SHP77 (cell line): ENCODE measurements at regions not wholly inside any gene's neighbourhood (a gene's known extent, or its start where the extent isn't known, plus 50 kb on each side); places are given as distances from the start of the nearest gene placed in this dataset.
"Not testable (repeated sequence)": the region's sequence is repeated elsewhere in the genome, so short reads cannot be mapped to it uniquely, and the experiment has no call there.

Source experiments
- DNase-seq, 2 experiments: peaks; one replicate each; lab custom pipeline; 2025; lab: John Stamatoyannopoulos, UW

GRCh38 chr11:69219991-69220390 lies 64.3 kb downstream of the SMIM38 start:
- no peak for DNase-seq

- no peak for DNase-seq
These were observed 64.9 kb downstream of the SMIM38 start for GRCh38 chr11:69220561-69221051.

GRCh38 chr11:69221086-69221485 lies 65.4 kb downstream of the SMIM38 start:
- DNase-seq = no peak

- not testable (repeated sequence) for DNase-seq
These were observed 65.9 kb downstream of the SMIM38 start for GRCh38 chr11:69221636-69222035.

GRCh38 chr11:69227271-69227670 lies 66.7 kb upstream of the MYEOV start:
- no peak for DNase-seq

GRCh38 chr11:69229511-69229910 lies 64.4 kb upstream of the MYEOV start:
- DNase-seq = no peak

GRCh38 chr11:69230856-69231425 lies 63.0 kb upstream of the MYEOV start:
- no peak for DNase-seq

- no peak for DNase-seq
These were observed 62.4 kb upstream of the MYEOV start for GRCh38 chr11:69231466-69232018.

- no peak for DNase-seq
These were observed 60.9 kb upstream of the MYEOV start for GRCh38 chr11:69232821-69233743.

GRCh38 chr11:69233744-69234570 lies 60.0 kb upstream of the MYEOV start:
- peak; percentile 13 to 45 for DNase-seq

GRCh38 chr11:69234740-69235710 lies 58.9 kb upstream of the MYEOV start:
- DNase-seq = no peak

GRCh38 chr11:69238573-69239351 lies 55.2 kb upstream of the MYEOV start:
- DNase-seq = no peak

GRCh38 chr11:69239641-69240040 lies 54.3 kb upstream of the MYEOV start:
- no peak for DNase-seq

GRCh38 chr11:69240332-69241074 lies 53.5 kb upstream of the MYEOV start:
- no peak for DNase-seq

- no peak for DNase-seq
These were observed 52.7 kb upstream of the MYEOV start for GRCh38 chr11:69241075-69241740.

- DNase-seq = no peak
These were observed 52.1 kb upstream of the MYEOV start for GRCh38 chr11:69241844-69242243.

- DNase-seq = no peak
These were observed 51.6 kb upstream of the MYEOV start for GRCh38 chr11:69242266-69242920.

GRCh38 chr11:69243496-69244200 lies 50.3 kb upstream of the MYEOV start:
- no peak for DNase-seq
